Adipocyte (in vitro differentiated cells): ENCODE measurements at regions not wholly inside any gene's neighbourhood (a gene's known extent, or its start where the extent isn't known, plus 50 kb on each side); places are given as distances from the start of the nearest gene placed in this dataset.
A peak's percentile ranks its signal among the peaks of the same experiment; 100 is the strongest.
"Not testable (repeated sequence)": the region's sequence is repeated elsewhere in the genome, so short reads cannot be mapped to it uniquely, and the experiment has no call there.

Experiments used
- DNase-seq: peaks from one replicate; pipeline ENCODE4 v3.0.0-alpha.2; 2015; ENCODE audit warnings: low read depth
- H3K27me3 ChIP-seq: replicated peaks from 2 replicates; pipeline ENCODE4 v1.7.0; 2013; ENCODE audit warnings: mild to moderate bottlenecking, low read length, moderate library complexity; ENCODE audit not compliant: control insufficient read depth, insufficient read depth
- H3K36me3 ChIP-seq: 2 replicates; pipeline ENCODE4 v1.7.0; 2013; ENCODE audit warnings: low read length, mild to moderate bottlenecking, moderate library complexity; ENCODE audit not compliant: control insufficient read depth, insufficient read depth, severe bottlenecking
- H3K4me1 ChIP-seq: 2 replicates; pipeline ENCODE4 v1.7.0; 2013; ENCODE audit warnings: mild to moderate bottlenecking, low read length, moderate library complexity; ENCODE audit not compliant: control insufficient read depth, insufficient read depth
- H3K4me3 ChIP-seq: 2 replicates; pipeline ENCODE4 v1.7.0; 2013; ENCODE audit warnings: mild to moderate bottlenecking, low read length, moderate library complexity
- H3K9ac ChIP-seq: 2 replicates; pipeline ENCODE4 v1.7.0; 2013; ENCODE audit warnings: mild to moderate bottlenecking, low read length, moderate library complexity
- H3K9me3 ChIP-seq: 2 replicates; pipeline ENCODE4 v1.7.0; 2013; ENCODE audit warnings: mild to moderate bottlenecking, low read length, moderate library complexity; ENCODE audit not compliant: control insufficient read depth

- H3K9me3 ChIP-seq, H3K27me3 ChIP-seq, H3K9ac ChIP-seq, H3K4me3 ChIP-seq, H3K4me1 ChIP-seq, DNase-seq, H3K36me3 ChIP-seq: not testable (repeated sequence)
These were observed 107.4 kb downstream of the SPDYE17 start for GRCh38 chr7:76924756-76925155.

- not testable (repeated sequence) for H3K27me3 ChIP-seq, H3K9ac ChIP-seq, H3K9me3 ChIP-seq, H3K4me1 ChIP-seq, H3K4me3 ChIP-seq, H3K36me3 ChIP-seq, DNase-seq
These were observed 113.5 kb downstream of the SPDYE17 start for GRCh38 chr7:76918619-76919018.

- H3K9me3 ChIP-seq, H3K4me3 ChIP-seq, H3K4me1 ChIP-seq, DNase-seq, H3K9ac ChIP-seq, H3K36me3 ChIP-seq, H3K27me3 ChIP-seq: not testable (repeated sequence)
These were observed 117.8 kb downstream of the SPDYE17 start for GRCh38 chr7:76914361-76914760.

GRCh38 chr7:76912011-76912814 lies 119.9 kb downstream of the SPDYE17 start:
- peak overlapping the region; percentile 23 for H3K4me3 ChIP-seq
- not testable (repeated sequence) for H3K27me3 ChIP-seq, DNase-seq

GRCh38 chr7:76904688-76905087 lies 127.5 kb downstream of the SPDYE17 start:
- H3K27me3 ChIP-seq = not testable (repeated sequence)

More at GRCh38 chr7:76912011-76912814, 119.9 kb downstream of the SPDYE17 start:
- not testable (repeated sequence) for H3K9ac ChIP-seq, H3K4me1 ChIP-seq, H3K36me3 ChIP-seq, H3K9me3 ChIP-seq

GRCh38 chr7:76901944-76902710 lies 130.0 kb downstream of the SPDYE17 start:
- H3K9ac ChIP-seq, H3K9me3 ChIP-seq, DNase-seq, H3K27me3 ChIP-seq, H3K4me1 ChIP-seq, H3K4me3 ChIP-seq, H3K36me3 ChIP-seq: not testable (repeated sequence)

More at GRCh38 chr7:76904688-76905087, 127.5 kb downstream of the SPDYE17 start:
- not testable (repeated sequence) for H3K4me3 ChIP-seq, H3K9ac ChIP-seq, H3K9me3 ChIP-seq, H3K4me1 ChIP-seq, DNase-seq, H3K36me3 ChIP-seq

- H3K9ac ChIP-seq, H3K36me3 ChIP-seq, H3K9me3 ChIP-seq, H3K4me3 ChIP-seq, H3K4me1 ChIP-seq, DNase-seq, H3K27me3 ChIP-seq: not testable (repeated sequence)
These were observed 133.4 kb downstream of the SPDYE17 start for GRCh38 chr7:76898807-76899206.

GRCh38 chr7:76897007-76897406 lies 135.2 kb downstream of the SPDYE17 start:
- peak; percentile 1 for DNase-seq
- not testable (repeated sequence) for H3K27me3 ChIP-seq, H3K4me1 ChIP-seq, H3K9me3 ChIP-seq, H3K9ac ChIP-seq, H3K4me3 ChIP-seq, H3K36me3 ChIP-seq

- not testable (repeated sequence) for H3K36me3 ChIP-seq, H3K9me3 ChIP-seq, DNase-seq, H3K4me3 ChIP-seq, H3K27me3 ChIP-seq, H3K9ac ChIP-seq, H3K4me1 ChIP-seq
These were observed 136.5 kb downstream of the SPDYE17 start for GRCh38 chr7:76895696-76896095.

- not testable (repeated sequence) for H3K4me1 ChIP-seq, H3K9ac ChIP-seq, H3K27me3 ChIP-seq, DNase-seq, H3K4me3 ChIP-seq, H3K9me3 ChIP-seq, H3K36me3 ChIP-seq
These were observed 140.4 kb downstream of the SPDYE17 start for GRCh38 chr7:76891771-76892170.

GRCh38 chr7:76879733-76880288 lies 152.3 kb downstream of the SPDYE17 start:
- not testable (repeated sequence) for H3K9me3 ChIP-seq, H3K27me3 ChIP-seq, H3K4me1 ChIP-seq, H3K4me3 ChIP-seq, DNase-seq, H3K9ac ChIP-seq, H3K36me3 ChIP-seq
